ENCODE measurements at regions not wholly inside any gene's neighbourhood (a gene's known extent, or its start where the extent isn't known, plus 50 kb on each side); places are given as distances from the start of the nearest gene placed in this dataset.

DNA sequence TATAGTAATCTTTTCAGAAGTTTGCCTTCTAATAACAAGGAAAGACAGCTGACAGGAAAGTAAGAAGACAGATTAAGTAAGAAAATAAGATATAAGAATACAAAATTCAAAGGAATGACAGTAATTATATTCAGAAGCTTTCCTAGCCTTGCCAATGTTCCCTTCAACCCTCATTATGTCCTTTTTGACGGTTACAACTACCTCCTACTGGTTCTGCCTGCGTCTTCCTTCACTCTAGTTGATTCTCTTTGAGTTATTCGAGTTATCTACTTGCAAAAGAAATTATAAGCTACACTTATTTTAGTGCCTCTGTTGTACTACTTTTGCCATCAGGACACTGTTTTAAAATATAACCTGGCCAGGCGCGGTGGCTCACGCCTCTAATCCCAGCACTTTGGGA is 218.9 kb upstream of the GYPC start:
- TF ChIP-seq MAX (IDR thresholded peaks at IDR 0.05; ENCODE audit: low read depth, low read length) = no peak
- no peak for TF ChIP-seq MYC (IDR thresholded peaks at IDR 0.05; ENCODE audit: low read depth, low read length)
- TF ChIP-seq, protein P1, sequence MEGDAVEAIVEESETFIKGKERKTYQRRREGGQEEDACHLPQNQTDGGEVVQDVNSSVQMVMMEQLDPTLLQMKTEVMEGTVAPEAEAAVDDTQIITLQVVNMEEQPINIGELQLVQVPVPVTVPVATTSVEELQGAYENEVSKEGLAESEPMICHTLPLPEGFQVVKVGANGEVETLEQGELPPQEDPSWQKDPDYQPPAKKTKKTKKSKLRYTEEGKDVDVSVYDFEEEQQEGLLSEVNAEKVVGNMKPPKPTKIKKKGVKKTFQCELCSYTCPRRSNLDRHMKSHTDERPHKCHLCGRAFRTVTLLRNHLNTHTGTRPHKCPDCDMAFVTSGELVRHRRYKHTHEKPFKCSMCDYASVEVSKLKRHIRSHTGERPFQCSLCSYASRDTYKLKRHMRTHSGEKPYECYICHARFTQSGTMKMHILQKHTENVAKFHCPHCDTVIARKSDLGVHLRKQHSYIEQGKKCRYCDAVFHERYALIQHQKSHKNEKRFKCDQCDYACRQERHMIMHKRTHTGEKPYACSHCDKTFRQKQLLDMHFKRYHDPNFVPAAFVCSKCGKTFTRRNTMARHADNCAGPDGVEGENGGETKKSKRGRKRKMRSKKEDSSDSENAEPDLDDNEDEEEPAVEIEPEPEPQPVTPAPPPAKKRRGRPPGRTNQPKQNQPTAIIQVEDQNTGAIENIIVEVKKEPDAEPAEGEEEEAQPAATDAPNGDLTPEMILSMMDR (IDR thresholded peaks at IDR 0.05; ENCODE audit: low read depth, low read length) = no peak
- TF ChIP-seq POLR2A (IDR thresholded peaks at IDR 0.05; ENCODE audit: extremely low read depth, insufficient read length) = no peak
- DNase-seq (ENCODE audit: low read depth) = no peak
- no peak overlapping the region for H3K4me3 ChIP-seq (ENCODE audit: low read depth, low read length)

GRCh38 chr2:126444512-126444911 is 211.4 kb upstream of the GYPC start:
- no peak for DNase-seq (ENCODE audit: low read depth)
- TF ChIP-seq, protein P1 (IDR thresholded peaks at IDR 0.05; ENCODE audit: low read depth, low read length) = no peak
- TF ChIP-seq MAX (IDR thresholded peaks at IDR 0.05; ENCODE audit: low read depth, low read length) (no peak), POLR2A (IDR thresholded peaks at IDR 0.05; ENCODE audit: extremely low read depth, insufficient read length) (no peak), MYC (IDR thresholded peaks at IDR 0.05; ENCODE audit: low read depth, low read length) (no peak)
- no peak overlapping the region for H3K4me3 ChIP-seq (ENCODE audit: low read depth, low read length)

DNA sequence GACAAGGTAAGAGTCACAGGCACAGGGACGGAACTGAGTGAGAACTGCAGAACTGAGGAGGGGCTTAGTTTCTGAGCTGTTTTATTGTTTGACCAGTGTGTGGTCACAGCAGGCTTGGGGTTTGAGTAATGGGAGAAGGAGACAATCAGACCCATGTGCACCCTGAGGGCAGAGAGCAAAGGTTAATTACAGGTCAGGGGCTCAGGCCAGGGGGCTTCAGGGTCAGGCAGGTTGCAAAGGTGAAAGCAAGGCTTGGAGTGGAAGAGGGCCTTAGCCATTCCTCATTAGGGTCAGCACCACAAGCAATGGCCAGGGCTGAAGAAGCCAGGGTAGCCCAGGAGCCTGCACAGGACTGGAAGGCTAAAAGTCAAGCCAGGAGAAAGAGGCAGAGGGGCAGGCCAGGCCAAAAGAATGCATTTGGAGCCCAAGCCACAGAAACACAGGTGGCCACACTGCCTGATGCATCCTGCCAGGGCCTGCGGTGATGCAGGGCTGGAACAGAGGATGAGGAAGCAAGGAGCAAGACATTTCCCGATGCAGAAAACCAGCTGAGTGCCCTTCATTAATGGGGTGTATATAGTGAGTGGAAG is 209.8 kb upstream of the GYPC start:
- no peak overlapping the region for H3K4me3 ChIP-seq (ENCODE audit: low read depth, low read length)
- no peak for TF ChIP-seq MYC (IDR thresholded peaks at IDR 0.05; ENCODE audit: low read depth, low read length)
- no peak for TF ChIP-seq POLR2A (IDR thresholded peaks at IDR 0.05; ENCODE audit: extremely low read depth, insufficient read length)
- TF ChIP-seq, protein P1 (IDR thresholded peaks at IDR 0.05; ENCODE audit: low read depth, low read length) = no peak
- no peak for TF ChIP-seq MAX (IDR thresholded peaks at IDR 0.05; ENCODE audit: low read depth, low read length)
- DNase-seq (ENCODE audit: low read depth) = no peak

- no peak for DNase-seq (ENCODE audit: low read depth)
- TF ChIP-seq MAX (IDR thresholded peaks at IDR 0.05; ENCODE audit: low read depth, low read length) (no peak), POLR2A (IDR thresholded peaks at IDR 0.05; ENCODE audit: extremely low read depth, insufficient read length) (no peak), MYC (IDR thresholded peaks at IDR 0.05; ENCODE audit: low read depth, low read length) (no peak)
- TF ChIP-seq, protein P1 (IDR thresholded peaks at IDR 0.05; ENCODE audit: low read depth, low read length) = no peak
Observed at GRCh38 chr2:126448611-126449010, 207.3 kb upstream of the GYPC start.

GRCh38 chr2:126449677-126450076 is 206.3 kb upstream of the GYPC start:
- DNase-seq (ENCODE audit: low read depth) = no peak
- no peak overlapping the region for H3K4me3 ChIP-seq (ENCODE audit: low read depth, low read length)
- TF ChIP-seq POLR2A (IDR thresholded peaks at IDR 0.05; ENCODE audit: extremely low read depth, insufficient read length) = no peak
- no peak for TF ChIP-seq MYC (IDR thresholded peaks at IDR 0.05; ENCODE audit: low read depth, low read length)
- TF ChIP-seq, protein P1 (IDR thresholded peaks at IDR 0.05; ENCODE audit: low read depth, low read length) = no peak
- TF ChIP-seq MAX (IDR thresholded peaks at IDR 0.05; ENCODE audit: low read depth, low read length) = no peak

More at GRCh38 chr2:126448611-126449010, 207.3 kb upstream of the GYPC start:
- no peak overlapping the region for H3K4me3 ChIP-seq (ENCODE audit: low read depth, low read length)

Measured in NB4 (cell line).